NCI-H526 treated with DMSO at 0.1 percent for 48 hours (cell line): ENCODE measurements at regions not wholly inside any gene's neighbourhood (a gene's known extent, or its start where the extent isn't known, plus 50 kb on each side); places are given as distances from the start of the nearest gene placed in this dataset.
A peak's percentile ranks its signal among the peaks of the same experiment; 100 is the strongest.

ENCODE experiments used
- DNase-seq: peaks from one replicate; lab custom pipeline; 2025; lab: John Stamatoyannopoulos, UW

DNA sequence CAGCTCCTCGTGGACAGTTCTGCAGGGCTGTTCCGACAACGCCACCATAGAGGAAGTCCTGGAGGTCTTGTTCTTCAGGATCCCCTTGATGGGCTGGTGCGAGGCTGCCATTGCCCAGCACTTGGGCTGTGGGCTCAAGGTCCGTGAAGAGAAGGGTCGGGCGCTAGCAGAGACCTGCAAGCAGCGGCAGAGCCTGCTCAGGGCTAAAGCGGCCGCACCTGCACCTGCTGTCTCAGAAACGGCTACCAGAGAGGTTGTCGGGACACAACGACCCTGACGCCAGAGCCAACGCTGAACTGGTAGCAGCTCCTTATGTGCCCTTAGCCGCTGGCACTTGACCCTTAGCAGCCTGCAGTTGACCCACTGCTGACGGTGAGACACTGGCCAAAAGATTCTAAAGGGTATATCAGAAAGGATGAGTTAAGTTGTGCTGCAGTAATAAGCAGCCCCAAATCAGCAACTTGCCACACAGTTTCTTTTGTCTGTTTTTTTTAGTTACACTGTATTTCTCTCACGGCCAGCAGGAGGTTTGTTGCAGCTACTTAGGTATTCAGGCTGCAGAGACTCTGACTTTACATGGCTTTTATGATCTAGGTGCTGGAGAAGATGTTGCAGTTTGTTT, 55.5 kb upstream of the ST6GAL2 start:
- no peak for DNase-seq

DNA sequence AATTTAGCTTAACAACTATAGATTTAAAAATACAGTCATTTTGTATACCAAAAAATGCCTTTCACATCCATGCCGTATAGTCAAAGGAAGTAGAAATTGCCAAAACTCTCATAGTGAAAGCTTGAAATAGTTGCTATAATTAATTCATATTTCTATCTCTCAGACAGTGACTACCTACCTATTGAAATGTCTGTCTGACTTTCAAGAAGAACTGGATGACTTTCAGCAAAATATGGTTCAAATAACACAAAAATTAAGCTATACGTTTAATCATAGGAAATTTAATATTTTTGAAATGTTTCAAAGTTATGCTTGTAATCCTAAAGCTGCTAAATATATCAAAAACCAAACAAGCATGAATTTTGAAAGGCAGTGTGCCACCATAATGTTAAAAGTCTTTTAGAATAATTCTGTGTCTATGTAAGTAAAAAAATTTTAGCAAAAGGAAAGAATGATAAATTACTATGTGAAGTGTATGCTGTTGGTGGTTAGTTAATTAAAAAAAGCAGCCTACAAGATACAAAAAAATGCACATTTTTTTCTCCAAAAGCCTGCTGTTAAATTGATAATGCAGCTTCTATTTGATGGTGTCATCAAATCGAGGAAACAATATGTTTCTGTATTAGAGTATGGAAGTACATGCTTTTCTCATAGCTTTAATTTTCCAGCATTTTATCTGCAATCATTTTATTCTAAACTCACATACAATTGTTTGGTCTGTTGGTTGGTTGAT, 57.7 kb upstream of the ST6GAL2 start:
- DNase-seq = no peak

DNA sequence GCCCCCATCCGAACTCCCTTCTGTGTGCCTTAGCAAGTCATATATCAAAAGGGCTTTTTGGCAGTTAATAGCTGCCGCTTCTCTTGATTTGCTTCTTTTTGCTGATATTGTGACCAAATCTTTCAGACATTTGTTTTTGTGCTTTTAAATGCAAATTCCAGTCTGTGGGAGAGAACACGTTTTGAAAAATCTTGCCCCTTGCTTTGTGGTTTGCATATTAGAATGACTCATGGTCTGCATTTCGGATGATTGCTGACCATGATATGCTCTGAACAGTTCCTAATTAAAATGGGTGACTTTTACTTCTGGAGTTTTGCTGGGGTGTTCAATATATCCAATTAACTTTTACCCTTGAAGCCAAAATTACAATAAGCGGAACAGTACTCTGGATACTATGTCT, 58.2 kb upstream of the ST6GAL2 start:
- no peak for DNase-seq

DNA sequence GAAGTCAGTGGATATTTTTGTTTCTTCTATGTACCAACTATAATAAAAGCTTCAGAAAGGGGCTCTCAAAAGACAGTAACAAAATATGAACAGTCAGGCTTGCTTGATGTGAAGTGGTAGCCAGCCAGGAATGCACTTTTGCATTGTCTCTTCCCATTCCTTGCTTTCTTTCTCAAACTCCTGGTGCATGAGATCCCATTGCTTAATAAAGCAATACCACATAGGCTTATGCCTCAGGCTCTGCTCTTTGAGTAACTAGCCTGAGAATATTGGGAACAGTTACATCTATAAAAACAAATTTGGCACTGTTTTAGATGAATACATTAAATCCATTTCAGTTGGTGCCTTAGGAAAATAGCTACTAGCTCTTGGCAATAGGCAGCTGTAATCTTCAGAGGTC, 62.6 kb upstream of the ST6GAL2 start:
- no peak for DNase-seq

DNA sequence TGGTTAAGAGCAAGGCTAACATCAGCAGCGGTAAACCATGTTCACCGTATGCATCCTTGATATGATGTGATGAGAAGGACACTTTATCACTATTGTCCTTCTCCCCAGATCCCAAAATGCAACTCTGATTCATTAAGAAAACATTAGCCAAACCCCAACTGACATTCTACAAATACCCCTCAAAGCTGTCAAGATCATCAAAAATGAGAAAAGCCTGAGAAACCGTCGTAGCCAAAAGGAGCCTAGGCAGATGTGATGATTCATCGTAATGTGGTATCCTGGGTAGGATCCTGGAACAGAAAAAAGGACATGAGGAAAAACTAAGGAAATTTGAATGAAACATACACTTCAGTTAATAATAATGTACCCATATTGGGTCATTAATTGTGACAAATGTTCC, 67.3 kb upstream of the ST6GAL2 start:
- no peak for DNase-seq

DNA sequence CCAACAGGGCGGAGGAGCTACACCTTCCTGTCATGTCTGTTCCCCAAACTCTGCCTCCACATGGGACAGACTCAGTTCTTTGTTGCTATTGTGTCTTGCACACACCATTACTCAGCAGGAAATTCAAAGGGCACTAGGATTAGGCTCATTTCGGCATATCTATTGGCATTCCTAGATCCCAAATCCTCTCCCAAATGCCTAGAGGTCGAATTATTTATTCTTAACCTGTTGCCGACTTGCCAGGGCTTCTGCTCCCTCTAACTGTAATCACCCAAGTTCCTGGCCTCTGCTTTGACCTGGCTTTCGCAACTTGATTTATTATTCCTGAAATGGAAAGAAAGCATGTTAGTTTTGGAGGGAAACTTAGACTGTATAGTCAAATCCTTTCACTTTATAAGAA, 67.8 kb upstream of the ST6GAL2 start:
- DNase-seq = no peak

DNA sequence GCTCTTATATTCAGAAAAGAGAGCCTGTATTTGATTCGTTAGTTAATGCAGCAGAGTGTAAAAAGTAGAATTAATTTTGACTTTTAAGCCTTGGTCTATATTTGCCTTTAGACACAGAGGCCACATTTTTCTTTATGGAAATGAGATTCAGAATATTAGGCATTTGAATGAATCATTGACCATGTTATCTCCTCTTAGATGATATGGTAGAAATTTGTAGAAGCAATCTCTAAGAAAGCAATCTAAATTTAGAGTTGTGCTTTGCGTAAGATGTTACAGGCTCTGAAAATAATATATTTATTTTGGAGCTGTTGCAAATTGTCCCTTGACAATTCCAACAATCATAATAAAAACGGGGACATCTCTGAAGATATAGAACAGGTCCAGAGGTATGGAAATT, 68.3 kb upstream of the ST6GAL2 start:
- DNase-seq = no peak

DNA sequence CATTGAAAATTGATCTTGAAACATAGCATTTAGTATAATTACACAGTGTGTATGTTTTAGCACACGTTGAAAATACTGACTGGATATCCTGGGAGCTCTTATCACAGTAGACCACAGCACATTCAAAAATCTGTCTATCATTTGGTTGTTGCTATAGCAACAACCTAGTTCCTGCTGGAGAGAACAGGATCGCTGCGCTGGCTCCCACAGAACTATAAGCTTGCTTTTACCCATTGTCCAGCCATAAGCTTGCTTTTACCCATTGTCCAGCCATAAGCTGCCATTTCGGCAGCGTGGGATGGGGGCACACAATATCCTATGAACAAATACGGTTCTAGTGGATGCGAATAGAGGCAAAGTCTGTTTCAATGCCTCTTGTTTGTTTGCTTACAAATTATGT, 70.4 kb upstream of the ST6GAL2 start:
- DNase-seq = peak; percentile 42

DNA sequence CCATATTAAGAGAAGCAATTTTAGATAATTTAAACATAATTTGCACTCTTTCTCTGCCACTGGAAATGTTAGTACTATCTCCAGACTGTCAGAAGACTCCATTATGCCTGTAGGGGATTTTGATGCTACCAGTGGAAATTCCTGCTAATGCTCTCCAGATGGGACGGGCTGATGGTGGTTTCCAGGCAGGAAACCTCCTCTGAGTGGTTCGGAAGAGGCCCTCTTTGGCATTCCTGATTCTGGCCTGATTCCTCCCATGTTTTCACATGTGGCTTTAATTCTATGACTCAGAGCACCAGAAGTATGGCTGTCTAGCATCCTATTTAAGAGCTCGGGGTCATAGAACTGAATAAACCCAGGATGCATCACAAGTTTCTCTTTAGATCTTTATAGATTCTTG, 70.9 kb upstream of the ST6GAL2 start:
- no peak for DNase-seq

DNA sequence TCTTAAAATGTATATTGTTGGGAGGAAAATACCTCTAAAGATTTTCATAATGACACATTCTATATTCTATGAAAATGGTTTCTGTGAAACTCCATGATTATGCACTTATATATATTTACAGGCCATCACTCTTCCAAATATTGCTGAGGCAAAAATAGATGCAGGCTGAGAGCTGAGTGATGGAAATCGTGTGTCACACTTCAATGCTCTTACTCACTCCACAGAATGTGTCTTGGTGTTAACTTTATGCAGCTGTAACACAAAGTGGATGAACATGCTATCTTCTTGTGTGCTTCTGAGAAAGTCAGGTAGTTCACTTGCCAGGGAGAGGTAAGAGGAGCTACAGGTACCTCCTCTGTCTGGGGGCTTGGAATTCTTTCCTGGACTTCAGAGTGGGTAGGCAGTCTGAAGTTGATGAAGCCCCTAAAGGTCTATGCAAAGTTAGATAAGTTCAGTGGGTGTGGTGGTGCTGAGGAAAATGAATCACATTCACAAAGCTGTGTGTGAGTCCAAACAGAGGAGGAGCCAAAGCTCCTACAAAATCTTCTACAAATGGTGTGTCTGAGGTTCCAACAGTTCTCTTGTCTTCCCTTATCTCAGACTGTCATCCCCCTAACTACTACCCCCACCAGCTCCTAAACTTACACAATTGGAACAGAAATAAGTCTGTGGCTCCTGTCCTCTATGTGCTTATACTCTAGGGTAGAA, 74.2 kb upstream of the ST6GAL2 start:
- no peak for DNase-seq

DNA sequence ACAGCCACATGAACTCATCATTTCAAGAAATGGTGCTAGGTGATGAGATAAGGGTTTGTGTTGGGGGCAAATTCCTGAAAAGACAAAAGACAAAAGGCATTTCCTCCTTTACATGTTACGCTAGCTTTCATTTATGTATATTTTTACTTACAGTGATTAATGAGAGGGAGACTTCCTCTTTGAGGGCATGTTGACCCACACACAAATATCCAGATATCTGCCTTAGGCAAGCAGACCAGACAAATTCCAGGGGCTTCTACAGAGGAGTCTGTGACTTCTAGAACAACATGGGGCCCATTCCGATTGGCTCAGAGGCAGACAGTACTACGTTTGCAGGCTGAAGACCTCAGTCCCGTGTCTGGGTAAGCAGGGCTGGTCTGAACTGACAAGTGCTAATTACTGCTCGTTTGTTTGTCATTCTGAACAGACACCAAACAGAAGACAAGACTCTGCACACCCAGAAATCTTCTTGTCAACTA, 74.8 kb upstream of the ST6GAL2 start:
- DNase-seq = peak; percentile 60

DNA sequence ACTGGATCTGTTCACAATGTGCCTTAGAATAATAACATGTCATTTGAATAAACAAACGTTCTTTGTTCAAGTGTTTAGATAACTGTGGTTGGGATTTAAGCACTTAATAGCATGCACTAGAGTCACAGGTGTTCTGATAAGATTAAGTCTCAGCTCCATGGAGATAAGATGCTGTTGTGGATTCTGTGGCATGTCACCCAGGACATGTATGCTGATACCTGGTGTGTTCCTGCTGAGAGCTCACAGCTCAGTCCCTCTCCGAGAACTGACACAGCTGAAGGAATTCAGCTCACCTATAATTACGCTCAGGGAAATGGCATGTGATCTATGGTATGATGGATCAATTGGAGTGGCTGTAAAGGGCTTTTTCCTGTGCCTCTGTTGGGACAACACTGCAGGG, 75.4 kb upstream of the ST6GAL2 start:
- DNase-seq = peak; percentile 85

DNA sequence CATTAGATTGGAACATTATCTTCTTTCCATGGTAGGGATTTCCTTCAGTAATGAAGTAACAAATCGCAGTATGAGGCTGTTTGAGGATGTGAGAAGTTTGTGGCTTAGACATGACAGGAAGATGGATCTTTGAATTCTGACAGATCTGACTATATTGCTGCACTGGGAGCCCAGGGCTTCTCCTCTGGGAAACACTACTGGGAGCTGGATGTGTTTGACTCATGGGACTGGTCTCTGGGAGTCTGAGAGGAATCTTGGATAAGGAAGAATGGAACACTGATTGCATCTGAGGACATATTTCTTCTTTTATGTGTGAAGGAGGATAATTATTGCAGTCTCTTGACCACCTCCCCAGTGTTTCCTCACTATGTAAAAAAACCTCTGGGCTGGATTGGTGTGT, 77.2 kb upstream of the ST6GAL2 start:
- DNase-seq = no peak

DNA sequence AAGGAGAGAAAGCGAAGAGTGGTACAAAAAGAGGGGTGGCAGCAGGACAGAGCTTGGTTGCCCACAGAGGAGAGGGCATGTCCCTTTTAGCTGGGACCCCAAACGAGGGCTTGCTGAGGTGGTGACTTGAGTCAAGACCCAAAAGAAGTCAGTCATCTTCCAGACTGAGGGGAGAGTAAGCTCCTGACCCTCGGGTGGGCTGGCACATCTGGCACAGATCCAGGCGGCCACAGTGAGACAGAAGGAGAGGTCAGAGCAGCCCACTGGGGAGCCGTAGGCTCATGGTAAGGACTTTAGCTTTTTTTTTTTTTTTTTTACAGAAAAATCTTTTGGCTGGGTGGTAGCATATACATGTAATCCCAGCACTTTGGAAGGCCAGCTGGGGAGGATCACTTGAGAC, 77.9 kb upstream of the ST6GAL2 start:
- DNase-seq = no peak

DNA sequence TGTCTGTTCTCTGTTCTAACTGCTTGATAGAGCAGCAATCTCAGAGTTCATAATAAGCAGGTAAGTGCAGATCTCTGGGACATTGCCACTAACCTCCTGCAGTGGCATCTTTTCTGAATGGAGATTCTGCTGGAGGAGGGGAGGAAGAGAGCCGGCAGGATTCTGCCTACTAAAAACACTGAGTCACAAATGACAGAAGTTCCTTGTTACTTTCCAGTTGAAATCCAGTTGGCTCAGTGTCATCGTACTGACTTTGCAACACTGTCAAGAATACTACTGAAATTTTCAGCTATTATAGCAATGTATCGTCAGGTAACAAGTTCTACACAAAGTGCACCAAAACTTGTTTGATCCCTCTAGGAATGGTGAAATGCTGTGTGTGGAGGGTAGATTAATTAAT, 79.6 kb upstream of the ST6GAL2 start:
- DNase-seq = no peak

DNA sequence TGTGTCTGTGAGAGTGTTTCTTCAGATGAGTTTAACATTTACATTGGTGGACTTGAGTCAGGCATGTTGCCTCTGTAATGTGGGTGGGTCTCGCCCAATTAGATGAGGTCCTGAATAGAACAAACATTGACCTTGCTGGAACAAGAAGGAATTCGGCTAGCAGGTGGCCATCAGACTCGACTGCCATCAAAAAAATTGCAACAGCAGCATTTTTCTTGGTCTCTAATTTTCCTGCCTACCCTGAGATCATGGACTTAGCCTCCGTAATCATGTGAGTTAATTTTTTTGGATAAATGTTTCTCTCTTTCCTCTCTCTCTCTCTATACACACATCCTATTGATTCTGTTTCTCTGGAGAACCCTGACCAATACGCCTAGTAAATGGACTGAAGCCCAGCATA, 83.8 kb upstream of the ST6GAL2 start:
- no peak for DNase-seq

DNA sequence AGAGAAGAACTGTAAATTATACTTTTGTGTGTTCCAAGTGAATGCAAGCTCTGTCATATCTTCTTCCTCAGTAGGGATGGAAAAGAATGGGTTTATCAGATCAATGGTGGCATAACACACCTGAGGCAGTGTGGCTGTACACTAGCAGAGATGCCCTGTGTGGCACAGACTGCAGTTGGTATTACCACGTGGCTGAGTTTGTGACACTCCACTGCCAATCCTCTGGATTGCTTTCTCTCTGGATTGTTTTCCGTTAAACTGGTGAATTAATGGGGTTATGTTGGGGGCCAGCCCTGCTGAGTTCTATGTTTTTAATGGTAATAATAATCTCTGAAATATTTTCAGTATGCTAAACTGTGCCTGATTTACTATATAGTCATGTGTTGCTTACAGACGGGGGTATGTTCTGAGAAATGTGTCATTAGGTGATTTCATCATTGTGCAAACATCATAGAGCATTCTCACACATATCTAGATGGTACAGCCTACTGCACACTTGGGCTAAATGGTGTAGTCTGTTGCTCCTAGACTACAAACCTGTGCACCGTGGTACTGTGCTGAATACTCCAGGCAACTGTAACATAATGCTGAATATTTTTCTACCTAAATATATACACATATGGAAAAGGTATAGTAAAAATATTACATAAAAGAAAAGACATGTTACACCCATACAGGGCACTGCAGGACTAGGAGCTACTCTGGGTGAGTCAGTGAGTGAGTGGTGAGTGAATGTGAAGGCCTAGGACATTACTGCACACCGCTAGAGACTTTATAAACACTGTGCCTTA, 84.7 kb upstream of the ST6GAL2 start:
- DNase-seq = no peak

DNA sequence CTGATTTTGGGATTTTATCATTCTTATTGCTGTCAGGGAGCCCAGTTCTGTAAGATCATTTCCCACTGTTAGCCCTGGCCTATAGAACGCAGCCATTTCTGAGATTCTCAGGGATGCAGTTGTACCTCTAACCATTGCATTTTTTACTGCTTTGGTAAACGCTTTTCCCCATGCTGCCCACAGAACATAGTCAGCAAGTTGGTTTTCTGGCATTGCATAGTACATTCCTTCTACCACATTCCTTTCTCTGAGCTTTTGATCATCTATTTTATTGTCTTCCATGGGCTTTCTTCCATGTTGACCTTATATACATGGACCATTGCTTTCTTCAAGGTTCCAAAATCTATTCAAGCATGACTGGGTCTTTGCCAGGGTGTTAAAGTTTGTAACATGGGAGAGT, 86.8 kb upstream of the ST6GAL2 start:
- DNase-seq = no peak

DNA sequence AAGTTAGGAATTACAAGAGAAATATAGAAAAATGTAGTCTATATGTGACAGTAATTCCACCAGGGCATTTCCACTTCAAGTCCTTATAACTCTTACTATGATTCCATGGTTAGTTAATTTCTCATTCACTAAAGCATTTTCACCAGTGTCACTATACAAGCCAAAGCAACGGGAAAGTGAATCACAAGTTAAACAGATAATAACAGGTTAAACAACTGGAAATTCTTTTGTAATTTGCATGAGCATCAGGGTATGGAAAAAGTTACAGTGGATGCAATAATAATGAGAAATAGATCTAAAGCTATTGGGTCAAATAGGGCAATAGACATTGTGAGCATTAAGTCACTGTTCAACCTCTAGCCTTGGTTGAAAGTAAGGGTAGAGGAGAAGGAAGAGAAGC, 88.9 kb upstream of the ST6GAL2 start:
- DNase-seq = peak; percentile 2

DNA sequence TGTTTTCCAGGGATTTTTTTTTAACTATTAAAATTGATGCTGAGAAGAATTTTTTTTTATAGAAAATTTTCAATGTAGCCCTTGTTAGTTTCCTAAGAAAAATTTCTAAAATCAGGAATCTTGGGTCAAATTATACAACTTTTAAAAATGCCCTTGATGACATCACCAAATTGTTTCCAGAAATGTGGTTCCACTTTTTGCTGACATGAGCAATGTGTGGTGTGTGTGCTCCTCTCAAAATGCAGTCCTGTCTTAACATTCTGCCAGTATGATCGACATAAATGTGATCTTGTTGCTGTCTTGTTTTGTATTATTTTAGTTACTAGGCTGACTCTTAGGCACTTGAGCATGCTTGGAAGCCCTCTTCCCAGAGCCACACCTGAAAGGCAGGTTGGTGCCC, 89.7 kb upstream of the ST6GAL2 start:
- no peak for DNase-seq

DNA sequence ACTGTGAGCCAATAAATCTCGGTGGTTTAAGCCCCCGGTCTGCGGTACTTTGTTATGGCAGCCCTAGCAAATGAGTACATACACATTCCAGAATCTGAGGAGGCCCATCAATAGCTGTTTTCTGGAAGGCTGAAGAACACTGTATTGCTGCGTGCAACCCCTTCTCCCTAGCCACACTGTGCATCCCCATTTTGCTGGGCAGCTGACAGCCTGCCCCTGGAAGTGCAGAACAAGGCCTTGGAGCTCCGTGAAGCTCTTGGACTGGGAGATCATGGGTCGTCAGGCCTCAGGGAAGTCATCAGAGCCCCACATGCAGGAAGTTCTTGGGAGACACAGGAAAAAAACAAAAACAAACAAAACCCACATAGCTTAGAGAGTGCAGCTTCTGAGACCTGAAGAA, 90.6 kb upstream of the ST6GAL2 start:
- no peak for DNase-seq

DNA sequence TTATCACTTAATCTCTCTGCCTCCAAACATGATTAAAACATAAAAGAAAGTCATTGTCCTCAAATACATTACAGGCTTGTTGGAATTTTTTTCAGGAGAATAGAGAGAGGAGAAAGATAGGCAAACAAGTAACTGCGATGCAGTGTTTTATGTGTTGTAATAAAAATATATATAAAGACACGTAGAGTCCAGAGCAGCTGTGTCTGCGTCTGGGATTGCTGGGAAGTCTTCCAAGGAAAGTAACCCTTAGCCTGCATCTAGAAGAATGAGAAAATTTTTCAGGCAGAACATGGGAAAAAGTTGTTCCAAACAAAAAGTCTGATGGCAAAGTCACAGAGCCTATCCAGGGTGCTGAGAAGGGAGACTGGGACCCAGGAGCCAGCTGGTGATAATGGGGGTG, 91.8 kb upstream of the ST6GAL2 start:
- DNase-seq = no peak

DNA sequence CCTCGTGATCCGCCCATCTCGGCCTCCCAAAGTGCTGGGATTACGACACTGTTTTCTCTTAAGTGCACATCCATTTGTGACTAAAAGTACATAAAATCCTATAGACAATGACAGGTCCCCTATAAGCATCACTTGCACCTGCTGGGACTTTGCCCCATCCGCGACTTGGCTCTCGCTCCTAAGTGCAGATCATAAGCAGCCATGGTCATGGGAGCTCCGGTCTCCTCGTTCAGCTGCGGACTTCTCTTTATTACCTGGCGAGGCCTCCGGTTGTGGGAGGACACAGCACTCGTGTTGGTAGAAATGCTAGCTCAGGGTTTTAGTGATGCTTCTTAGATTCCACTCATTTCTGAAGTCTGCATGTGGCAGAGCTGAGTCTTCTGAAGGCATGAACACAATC, 92.7 kb upstream of the ST6GAL2 start:
- DNase-seq = no peak
